SU-DHL-6 (cell line): ENCODE measurements at regions not wholly inside any gene's neighbourhood (a gene's known extent, or its start where the extent isn't known, plus 50 kb on each side); places are given as distances from the start of the nearest gene placed in this dataset.

Experiments used
- EZH2phosphoT487 ChIP-seq: fragments of 200-600 bp; sonication (generic), shearing (Covaris generic); conservative IDR thresholded peaks from 2 replicates; pipeline ENCODE4 v1.6.1; 2018; ENCODE audit warnings: mild to moderate bottlenecking, antibody characterized with exemption, low read length, moderate library complexity, mixed read lengths
- TF ChIP-seq, protein P1 (sequence below): fragments of 200-600 bp; sonication (generic); IDR thresholded peaks from one replicate; pipeline ENCODE4 v1.5.1; 2017; ENCODE audit warnings: antibody characterized with exemption, mild to moderate bottlenecking, low read length, moderate library complexity; ENCODE audit not compliant: insufficient read depth, poor library complexity, severe bottlenecking

DNA sequence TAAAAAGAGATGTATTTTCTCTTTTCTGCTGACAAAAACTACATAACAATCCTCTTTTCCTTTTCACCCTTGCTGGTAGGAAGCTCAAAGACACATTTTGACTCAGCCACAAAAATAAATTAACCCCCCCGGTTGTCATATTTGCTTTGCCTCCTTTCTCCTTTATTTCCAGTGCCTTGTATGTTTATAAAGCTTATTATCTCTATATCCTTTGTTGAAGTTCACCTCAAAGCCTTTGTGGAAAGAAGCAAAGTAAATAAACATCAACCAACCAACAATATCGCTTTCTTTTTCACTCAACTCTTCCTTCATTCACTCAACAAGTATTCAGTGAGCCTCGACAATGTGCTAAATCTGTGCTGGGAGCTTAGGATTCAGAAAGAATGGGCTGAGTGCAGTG is 276.5 kb upstream of the ID2 start:
- TF ChIP-seq, protein P1, sequence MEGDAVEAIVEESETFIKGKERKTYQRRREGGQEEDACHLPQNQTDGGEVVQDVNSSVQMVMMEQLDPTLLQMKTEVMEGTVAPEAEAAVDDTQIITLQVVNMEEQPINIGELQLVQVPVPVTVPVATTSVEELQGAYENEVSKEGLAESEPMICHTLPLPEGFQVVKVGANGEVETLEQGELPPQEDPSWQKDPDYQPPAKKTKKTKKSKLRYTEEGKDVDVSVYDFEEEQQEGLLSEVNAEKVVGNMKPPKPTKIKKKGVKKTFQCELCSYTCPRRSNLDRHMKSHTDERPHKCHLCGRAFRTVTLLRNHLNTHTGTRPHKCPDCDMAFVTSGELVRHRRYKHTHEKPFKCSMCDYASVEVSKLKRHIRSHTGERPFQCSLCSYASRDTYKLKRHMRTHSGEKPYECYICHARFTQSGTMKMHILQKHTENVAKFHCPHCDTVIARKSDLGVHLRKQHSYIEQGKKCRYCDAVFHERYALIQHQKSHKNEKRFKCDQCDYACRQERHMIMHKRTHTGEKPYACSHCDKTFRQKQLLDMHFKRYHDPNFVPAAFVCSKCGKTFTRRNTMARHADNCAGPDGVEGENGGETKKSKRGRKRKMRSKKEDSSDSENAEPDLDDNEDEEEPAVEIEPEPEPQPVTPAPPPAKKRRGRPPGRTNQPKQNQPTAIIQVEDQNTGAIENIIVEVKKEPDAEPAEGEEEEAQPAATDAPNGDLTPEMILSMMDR, result no peak
- no peak for TF ChIP-seq EZH2phosphoT487
